KMS-11 (cell line): ENCODE measurements at regions not wholly inside any gene's neighbourhood (a gene's known extent, or its start where the extent isn't known, plus 50 kb on each side); places are given as distances from the start of the nearest gene placed in this dataset.
A peak's percentile ranks its signal among the peaks of the same experiment; 100 is the strongest.

ENCODE experiments used
- H2AFZ ChIP-seq: fragments of 200-600 bp; sonication (generic); 2 replicates; pipeline ENCODE4 v1.6.1; 2016; ENCODE audit warnings: antibody characterized with exemption, mixed run types, low read depth
- H3K27ac ChIP-seq: fragments of 200-600 bp; sonication (generic); 2 replicates; pipeline ENCODE4 v1.6.1; 2016; ENCODE audit warnings: mild to moderate bottlenecking, mixed run types
- H3K27me3 ChIP-seq: fragments of 200-600 bp; sonication (generic); 2 replicates; pipeline ENCODE4 v1.6.1; 2017; ENCODE audit warnings: mild to moderate bottlenecking, low read depth, mixed run types, moderate library complexity; ENCODE audit not compliant: insufficient read depth
- H3K36me3 ChIP-seq: fragments of 200-600 bp; sonication (generic); 2 replicates; pipeline ENCODE4 v1.6.1; 2017; ENCODE audit warnings: mild to moderate bottlenecking, mixed run types; ENCODE audit not compliant: insufficient read depth
- H3K4me1 ChIP-seq: fragments of 200-600 bp; sonication (generic); 2 replicates; pipeline ENCODE4 v1.6.1; 2016; ENCODE audit warnings: mild to moderate bottlenecking, low read depth, mixed run types; ENCODE audit not compliant: poor library complexity, severe bottlenecking
- H3K4me2 ChIP-seq: fragments of 200-600 bp; sonication (generic); 2 replicates; pipeline ENCODE4 v1.7.0; 2016; ENCODE audit warnings: mild to moderate bottlenecking, mixed run types
- H3K4me3 ChIP-seq: fragments of 200-600 bp; sonication (generic); IDR thresholded peaks from 2 replicates; pipeline ENCODE4 v1.6.1; 2017; ENCODE audit warnings: low read depth, low read length, mixed read lengths; ENCODE audit not compliant: insufficient read depth
- H3K79me2 ChIP-seq: fragments of 200-600 bp; sonication (generic); 2 replicates; pipeline ENCODE4 v1.6.1; 2016; ENCODE audit warnings: low read depth, mixed run types; ENCODE audit not compliant: insufficient read depth
- H3K9ac ChIP-seq: fragments of 200-600 bp; sonication (generic); 2 replicates; pipeline ENCODE4 v1.6.1; 2016; ENCODE audit warnings: mild to moderate bottlenecking, mixed run types
- H4K20me1 ChIP-seq: fragments of 200-600 bp; sonication (generic); 2 replicates; pipeline ENCODE4 v1.6.1; 2016; ENCODE audit warnings: mild to moderate bottlenecking, mixed run types; ENCODE audit not compliant: insufficient read depth
- TF ChIP-seq, protein P1 (sequence below): fragments of 200-600 bp; sonication (generic); conservative IDR thresholded peaks from 2 replicates; pipeline ENCODE4 v1.6.1; 2017; ENCODE audit warnings: low read depth, mild to moderate bottlenecking, antibody characterized with exemption, low read length, moderate library complexity, mixed read lengths

DNA sequence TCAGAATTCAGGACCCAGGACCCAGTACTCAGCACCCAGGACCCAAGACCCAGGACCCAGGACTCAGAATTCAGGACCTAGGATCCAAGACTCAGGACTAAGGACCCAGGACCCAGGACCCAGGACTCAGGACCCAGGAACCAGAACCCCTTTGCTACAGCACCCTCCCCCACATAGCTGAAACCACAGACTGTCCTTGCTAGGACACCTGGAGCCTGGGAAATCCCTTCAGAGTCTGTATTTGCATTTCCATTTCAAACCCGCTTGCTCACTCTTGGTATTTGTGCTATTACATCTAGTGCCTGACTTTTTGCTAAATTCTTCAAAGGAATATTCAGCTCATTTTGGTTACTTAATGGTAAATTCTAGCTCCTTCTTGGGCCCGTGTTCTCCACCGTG is 275.8 kb upstream of the MAF start:
- peak overlapping the region; percentile 95 for H3K4me2 ChIP-seq
- TF ChIP-seq, protein P1, sequence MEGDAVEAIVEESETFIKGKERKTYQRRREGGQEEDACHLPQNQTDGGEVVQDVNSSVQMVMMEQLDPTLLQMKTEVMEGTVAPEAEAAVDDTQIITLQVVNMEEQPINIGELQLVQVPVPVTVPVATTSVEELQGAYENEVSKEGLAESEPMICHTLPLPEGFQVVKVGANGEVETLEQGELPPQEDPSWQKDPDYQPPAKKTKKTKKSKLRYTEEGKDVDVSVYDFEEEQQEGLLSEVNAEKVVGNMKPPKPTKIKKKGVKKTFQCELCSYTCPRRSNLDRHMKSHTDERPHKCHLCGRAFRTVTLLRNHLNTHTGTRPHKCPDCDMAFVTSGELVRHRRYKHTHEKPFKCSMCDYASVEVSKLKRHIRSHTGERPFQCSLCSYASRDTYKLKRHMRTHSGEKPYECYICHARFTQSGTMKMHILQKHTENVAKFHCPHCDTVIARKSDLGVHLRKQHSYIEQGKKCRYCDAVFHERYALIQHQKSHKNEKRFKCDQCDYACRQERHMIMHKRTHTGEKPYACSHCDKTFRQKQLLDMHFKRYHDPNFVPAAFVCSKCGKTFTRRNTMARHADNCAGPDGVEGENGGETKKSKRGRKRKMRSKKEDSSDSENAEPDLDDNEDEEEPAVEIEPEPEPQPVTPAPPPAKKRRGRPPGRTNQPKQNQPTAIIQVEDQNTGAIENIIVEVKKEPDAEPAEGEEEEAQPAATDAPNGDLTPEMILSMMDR: no peak
- peak overlapping the region; percentile 90 for H3K27ac ChIP-seq
- peaks cover 74% of the 10 kb centered on the region for H3K4me1 ChIP-seq
- peak overlapping the region; percentile 55; the same call in 1 of the 2 replicates for H2AFZ ChIP-seq
- H3K27me3 ChIP-seq: no peaks in the 10 kb centered on the region
- H4K20me1 ChIP-seq: no peaks in the 10 kb centered on the region
- peak overlapping the region; percentile 68 for H3K9ac ChIP-seq
- H3K36me3 ChIP-seq: no peaks in the 10 kb centered on the region
- no peak overlapping the region for H3K4me3 ChIP-seq
- no peaks in the 10 kb centered on the region for H3K79me2 ChIP-seq

DNA sequence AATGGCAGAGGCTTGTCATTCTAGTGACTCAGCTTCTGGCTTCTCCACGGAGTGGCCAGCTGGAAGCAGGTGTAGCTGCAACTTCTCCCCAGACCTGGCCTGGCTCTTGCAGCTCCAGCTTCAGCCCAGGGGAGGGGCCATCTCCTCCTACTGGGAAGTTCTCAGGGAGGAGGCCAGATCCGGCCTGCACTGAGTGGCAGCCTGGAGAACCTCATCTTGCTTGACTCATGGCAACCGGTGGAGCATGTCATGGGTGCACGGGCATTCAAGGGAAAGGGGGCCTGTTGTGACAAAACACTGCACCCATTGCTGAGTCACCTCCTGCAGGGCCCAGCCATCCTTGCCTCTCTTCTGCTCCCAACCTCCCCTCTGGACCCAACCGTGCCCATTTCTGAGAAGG is 273.9 kb upstream of the MAF start:
- Histone ChIP-seq H3K27me3 (no peaks in the 10 kb centered on the region), H3K36me3 (no peaks in the 10 kb centered on the region), H3K9ac (no peak overlapping the region), H3K4me1 (peaks cover 55% of the 10 kb centered on the region), H3K27ac (no peak overlapping the region), H3K4me2 (no peak overlapping the region; the same call in 1 of the 2 replicates), H3K4me3 (no peak overlapping the region), H4K20me1 (no peaks in the 10 kb centered on the region), H2AFZ (no peak overlapping the region), H3K79me2 (no peaks in the 10 kb centered on the region)
- TF ChIP-seq, protein P1: no peak

DNA sequence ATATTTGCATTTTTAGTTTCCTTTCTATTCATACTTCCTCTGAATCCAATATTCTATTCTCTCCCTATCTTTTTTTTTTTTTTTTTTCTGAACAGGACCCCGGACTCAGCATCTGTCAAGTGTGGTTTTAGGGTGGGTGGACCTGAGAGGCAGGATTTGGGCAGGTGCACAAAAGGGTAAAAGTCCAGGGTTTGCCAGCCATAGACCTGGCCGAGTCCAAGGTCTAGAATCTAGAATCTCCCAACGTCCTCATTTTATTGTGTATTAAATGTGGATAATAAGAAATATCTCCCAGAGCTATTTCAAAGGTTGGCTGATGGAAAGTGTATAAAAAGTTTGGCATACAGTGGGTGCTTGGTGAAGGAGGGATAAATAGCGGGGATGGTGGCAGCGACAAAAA is 273.3 kb upstream of the MAF start:
- Histone ChIP-seq H4K20me1 (no peaks in the 10 kb centered on the region), H3K4me2 (no peak overlapping the region), H3K79me2 (no peaks in the 10 kb centered on the region), H3K4me1 (peaks cover 49% of the 10 kb centered on the region), H3K27ac (no peak overlapping the region), H3K27me3 (no peaks in the 10 kb centered on the region), H3K9ac (no peak overlapping the region), H3K4me3 (no peak overlapping the region), H2AFZ (no peak overlapping the region), H3K36me3 (no peaks in the 10 kb centered on the region)
- TF ChIP-seq, protein P1: no peak

DNA sequence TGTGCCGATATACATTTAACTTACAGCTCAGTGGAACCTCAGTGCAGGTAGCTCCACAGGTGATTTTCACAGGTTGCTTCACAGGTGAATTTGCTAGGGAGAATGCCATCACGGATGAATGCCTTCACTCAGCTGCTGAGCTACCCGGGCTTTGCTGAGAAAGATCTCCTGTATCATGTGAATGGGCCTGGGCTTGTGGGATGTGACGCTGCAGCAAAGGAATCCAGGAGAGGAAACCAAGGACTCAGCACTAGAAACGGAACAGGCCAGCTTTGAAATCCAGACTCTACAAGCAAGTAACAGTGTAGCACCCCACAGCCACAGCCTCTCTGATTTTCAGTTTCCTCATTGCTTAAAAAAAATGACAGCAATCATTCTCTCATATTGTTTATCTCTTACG is 271.4 kb upstream of the MAF start:
- Histone ChIP-seq H3K4me2 (no peak overlapping the region), H2AFZ (no peak overlapping the region), H3K4me1 (peaks cover 30% of the 10 kb centered on the region), H3K27me3 (no peaks in the 10 kb centered on the region), H3K36me3 (no peaks in the 10 kb centered on the region), H3K4me3 (no peak overlapping the region), H3K27ac (no peak overlapping the region), H4K20me1 (no peaks in the 10 kb centered on the region), H3K9ac (no peak overlapping the region), H3K79me2 (no peaks in the 10 kb centered on the region)
- TF ChIP-seq, protein P1: no peak
